K562 (cell line): ENCODE measurements at regions not wholly inside any gene's neighbourhood (a gene's known extent, or its start where the extent isn't known, plus 50 kb on each side); places are given as distances from the start of the nearest gene placed in this dataset.

Experiments used
- ATAC-seq: fragments of 200-7000 bp; cut with Tn5 transposase; 3 replicates; pipeline ENCODE4 v1.9.1; 2020; ENCODE audit warnings: moderate library complexity
- BruUV-seq: library from RNA; stranded (reverse); fragments of 400-500 nt; replicated peaks from 2 replicates; lab custom pipeline; 2021; lab: Mats Ljungman, UMichigan
- CTCF ChIA-PET: fragments of 300-600 bp; formaldehyde crosslinking; extraction: SDS; loops from one replicate; lab custom pipeline; 2021; ENCODE audit warnings: low intra/inter-chr PET ratio; lab: Yijun Ruan, JAX
- POLR2A ChIA-PET: fragments of 300-600, 350-650 bp; sonication (Branson Sonifier 250); formaldehyde crosslinking; extraction: SDS; loops from one replicate; lab custom pipeline; 2021; ENCODE audit warnings: antibody characterized with exemption, inconsistent platforms; lab: Yijun Ruan, JAX
- DNase-seq, 4 experiments: peaks; one replicate each; pipeline versions ENCODE4 v3.0.0 to v3.0.0-alpha.2; 2011 to 2018; ENCODE audit warnings: low spot score in 3 of 4, mixed read lengths in 3 of 4; ENCODE audit errors: extremely low read depth in 1 of 4
- FAIRE-seq: peaks from 2 replicates; lab custom pipeline; 2011; peaks lifted over from hg19 to GRCh38; lab: Jason Lieb, UNC
- H2AFZ ChIP-seq: 2 replicates; pipeline ENCODE4 v1.6.0; 2011; ENCODE audit warnings: low read depth, low read length, control low read depth, inconsistent platforms
- H3K27ac ChIP-seq: fragments of 200-600 bp; 3 replicates; pipeline ENCODE4 v1.8.0; 2011; ENCODE audit warnings: low read depth, mild to moderate bottlenecking, control low read depth, inconsistent platforms, low read length, moderate library complexity, mixed read lengths; ENCODE audit errors: extremely low read depth
- H3K27me3 ChIP-seq, 2 experiments: fragments of 300-600 bp in 1 of 2; 2 replicates in 1 of 2; 3 replicates in 1 of 2; pipeline versions ENCODE4 v1.6.0 to v1.8.0; 2011; ENCODE audit warnings: inconsistent platforms in 2 of 2, low read length in 2 of 2, mild to moderate bottlenecking in 1 of 2, mixed read lengths in 1 of 2, moderate library complexity in 1 of 2; ENCODE audit not compliant: control insufficient read depth in 2 of 2, insufficient read depth in 2 of 2
- H3K36me3 ChIP-seq: fragments of 300-600 bp; 3 replicates; pipeline ENCODE4 v1.8.0; 2011; ENCODE audit warnings: mild to moderate bottlenecking, low read length, inconsistent platforms; ENCODE audit not compliant: control insufficient read depth, insufficient read depth
- H3K4me1 ChIP-seq, 2 experiments: fragments of 200-600 bp in 1 of 2; replicated peaks in 1 of 2; 2 replicates in 1 of 2; 3 replicates in 1 of 2; pipeline versions ENCODE4 v1.5.1 to v1.8.0; 2011; ENCODE audit warnings: inconsistent platforms in 2 of 2, low read length in 2 of 2, mild to moderate bottlenecking in 1 of 2, mixed read lengths in 1 of 2, moderate library complexity in 1 of 2; ENCODE audit not compliant: control insufficient read depth in 2 of 2, insufficient read depth in 2 of 2
- H3K4me2 ChIP-seq: 2 replicates; pipeline ENCODE4 v1.6.1; 2011; ENCODE audit warnings: low read length, control low read depth, inconsistent platforms, mixed read lengths; ENCODE audit not compliant: insufficient read depth
- H3K4me3 ChIP-seq: fragments of 200-600 bp; sonication (generic), shearing (Covaris generic); 2 replicates; pipeline ENCODE4 v1.5.1; 2016; ENCODE audit warnings: control low read depth, inconsistent platforms
- H3K79me2 ChIP-seq: fragments of 200-600 bp; 3 replicates; pipeline ENCODE4 v1.8.0; 2011; ENCODE audit warnings: low read length, inconsistent platforms; ENCODE audit not compliant: control insufficient read depth, insufficient read depth
- H3K9ac ChIP-seq, 2 experiments: 2 replicates each; pipeline versions ENCODE4 v1.6.0 to v1.6.1; 2011; ENCODE audit warnings: low read depth in 2 of 2, low read length in 2 of 2, control low read depth in 1 of 2, inconsistent platforms in 1 of 2, mild to moderate bottlenecking in 1 of 2, mixed read lengths in 1 of 2; ENCODE audit not compliant: insufficient read depth in 1 of 2
- H3K9me1 ChIP-seq: one replicate; pipeline ENCODE4 v1.6.0; 2011; ENCODE audit warnings: inconsistent platforms, mild to moderate bottlenecking, low read length, moderate library complexity; ENCODE audit not compliant: control insufficient read depth, insufficient read depth
- H3K9me3 ChIP-seq: replicated peaks from 2 replicates; pipeline ENCODE4 v1.5.1; 2011; ENCODE audit warnings: low read depth, low read length, inconsistent platforms; ENCODE audit not compliant: control insufficient read depth, insufficient read depth
- H4K20me1 ChIP-seq: replicated peaks from 2 replicates; pipeline ENCODE4 v1.6.1; 2011; ENCODE audit warnings: low read length, inconsistent platforms, mixed read lengths; ENCODE audit not compliant: control insufficient read depth, insufficient read depth
- BRD4 ChIP-seq: fragments of 200-600 bp; sonication (generic); IDR thresholded peaks from 2 replicates; pipeline ENCODE4 v1.6.1; 2017; ENCODE audit warnings: inconsistent platforms
- CBX8 ChIP-seq: fragments of 200-600 bp; sonication (generic); IDR thresholded peaks from 2 replicates; pipeline ENCODE4 v1.6.1; 2012; ENCODE audit warnings: borderline replicate concordance, mixed run types, low read depth, mild to moderate bottlenecking, moderate library complexity, mixed read lengths, low read length, control low read depth, inconsistent platforms; ENCODE audit not compliant: poor library complexity, severe bottlenecking; ENCODE audit errors: extremely low read depth
- DACH1 ChIP-seq: fragments of 450-650 bp; IDR thresholded peaks from 2 replicates; pipeline ENCODE4 v1.6.1; 2018; ENCODE audit not compliant: partially characterized antibody
- KAT2B ChIP-seq: IDR thresholded peaks from one replicate; pipeline ENCODE4 v1.6.1; 2012; ENCODE audit warnings: low read depth, mild to moderate bottlenecking, control low read depth, inconsistent platforms, low read length, moderate library complexity
- POU5F1 ChIP-seq: fragments of 150-350 bp; IDR thresholded peaks from 2 replicates; pipeline ENCODE4 v1.6.1; 2014; ENCODE audit warnings: borderline replicate concordance, low read length, low read depth, mild to moderate bottlenecking; ENCODE audit not compliant: partially characterized antibody
- RFX1 ChIP-seq: fragments of 450-650 bp; IDR thresholded peaks from 2 replicates; pipeline ENCODE4 v1.6.1; 2016; ENCODE audit warnings: mild to moderate bottlenecking, moderate library complexity
- SLC30A9 ChIP-seq: fragments of 250-450 bp; sonication (Bioruptor Pico); IDR thresholded peaks from 2 replicates; pipeline ENCODE4 v1.8.0; 2022; ENCODE audit warnings: mild to moderate bottlenecking, moderate library complexity
- SMC3 ChIP-seq: conservative IDR thresholded peaks from 2 replicates; pipeline ENCODE4 v1.6.1; 2011; ENCODE audit warnings: low read depth, low read length, improper control_type of control experiment; ENCODE audit not compliant: insufficient read depth
- SP2 ChIP-seq: IDR thresholded peaks from 2 replicates; pipeline ENCODE4 v1.6.1; 2011; ENCODE audit warnings: mild to moderate bottlenecking, low read depth, low read length, moderate library complexity; ENCODE audit not compliant: poor library complexity, severe bottlenecking; ENCODE audit errors: extremely low read depth
- SREBF1 ChIP-seq: fragments of 150-350 bp; IDR thresholded peaks from 2 replicates; pipeline ENCODE4 v1.6.1; 2014; ENCODE audit warnings: antibody characterized with exemption, low read depth, low read length, borderline replicate concordance
- STAT6 ChIP-seq: sonication (generic); formaldehyde crosslinking; IDR thresholded peaks from 2 replicates; pipeline ENCODE4 v1.8.1; 2023; ENCODE audit warnings: mild to moderate bottlenecking, missing genetic modification reagents
- TARDBP ChIP-seq: fragments of 450-650 bp; IDR thresholded peaks from 2 replicates; pipeline ENCODE4 v1.6.1; 2016
- ZC3H4 ChIP-seq: sonication (generic); formaldehyde crosslinking; IDR thresholded peaks from 2 replicates; pipeline ENCODE4 v1.9.0; 2021; ENCODE audit warnings: missing genetic modification reagents, borderline replicate concordance
- ZNF124 ChIP-seq: sonication (generic); formaldehyde crosslinking; IDR thresholded peaks from 2 replicates; pipeline ENCODE4 v1.8.1; 2022; ENCODE audit warnings: missing genetic modification reagents
- ZNF174 ChIP-seq: fragments of 250-450 bp; sonication (Bioruptor Pico); IDR thresholded peaks from 2 replicates; pipeline ENCODE4 v1.4.0; 2020; ENCODE audit warnings: mild to moderate bottlenecking
- ZNF324 ChIP-seq: fragments of 250-450 bp; sonication (Bioruptor Pico); IDR thresholded peaks from 2 replicates; pipeline ENCODE4 v1.4.0; 2020; ENCODE audit warnings: mild to moderate bottlenecking
- ZNF584 ChIP-seq: fragments of 200-800 bp; sonication (Bioruptor generic); IDR thresholded peaks from 2 replicates; pipeline ENCODE4 v1.6.1; 2016; ENCODE audit warnings: low read depth, mild to moderate bottlenecking, missing genetic modification characterization, missing compliant biosample characterization
- ZSCAN32 ChIP-seq: fragments of 450-650 bp; formaldehyde crosslinking; IDR thresholded peaks from 2 replicates; pipeline ENCODE4 v1.4.0; 2020; ENCODE audit warnings: mild to moderate bottlenecking, moderate library complexity
- WGBS: fragments of 100-300 bp; shearing (Covaris generic); methylation state at CpG from one replicate; pipeline ENCODE4 v1.1.6; 2016; ENCODE audit warnings: low coverage, mixed read lengths; ENCODE audit not compliant: insufficient coverage; ENCODE audit errors: missing lambda C conversion rate; 5-methylcytosine and 5-hydroxymethylcytosine counted together
- in situ Hi-C: fragments of 300-500 bp; cut with MboI; formaldehyde crosslinking; loops from 4 replicates; pipeline ENCODE4 v1.15.0; 2018; ENCODE audit warnings: inconsistent platforms, mixed read lengths
- intact Hi-C: fragments of 100-400 bp; cut with micrococcal nuclease; formaldehyde crosslinking; loops from 2 replicates; pipeline ENCODE4 v1.14.2; 2022

- no peak for TF ChIP-seq CBX8
- no peak for TF ChIP-seq SLC30A9 (CRISPR knock-in tag)
- no peak for TF ChIP-seq RFX1
These were observed 224.7 kb upstream of the GRAMD2B start (continued) for GRCh38 chr5:126198531-126198930.

DNA sequence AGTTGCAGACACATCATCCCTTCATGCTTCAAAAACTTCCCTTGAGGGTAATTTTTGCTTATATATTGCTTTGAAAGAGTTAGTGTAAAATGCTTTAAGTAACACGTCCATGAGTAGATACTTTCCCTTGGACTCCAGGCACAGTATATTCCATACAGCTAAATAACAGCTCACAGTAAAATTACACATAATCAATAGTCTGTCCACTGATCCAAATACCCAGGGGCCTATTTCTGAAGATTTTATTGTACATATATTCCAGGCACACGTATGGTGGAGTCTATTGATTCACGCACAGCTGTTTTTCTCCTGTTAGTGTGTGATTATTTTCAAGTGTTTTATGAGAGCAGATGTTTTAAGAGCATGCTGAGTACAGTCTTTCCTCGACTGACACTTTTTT is 223.7 kb upstream of the GRAMD2B start:
- Histone ChIP-seq H3K79me2 (no peaks in the 10 kb centered on the region), H3K4me1 (no peaks in the 10 kb centered on the region), H3K9me1 (no peaks in the 10 kb centered on the region), H3K4me3 (no peak overlapping the region), H3K9me3 (no peaks in the 10 kb centered on the region), H4K20me1 (no peaks in the 10 kb centered on the region), H3K27me3 (no peaks in the 10 kb centered on the region), H3K27ac (no peak overlapping the region), H3K36me3 (no peaks in the 10 kb centered on the region), H3K4me2 (no peak overlapping the region), H2AFZ (no peak overlapping the region), H3K9ac (no peak overlapping the region)
- TF ChIP-seq BRD4 (no peak), ZC3H4 (no peak), ZSCAN32 (no peak), ZNF124 (CRISPR knock-in tag) (no peak), ZNF174 (CRISPR knock-in tag) (no peak), ZNF324 (CRISPR knock-in tag) (no peak), KAT2B (no peak), SP2 (no peak), SMC3 (no peak), SREBF1 (no peak), ZNF584 (no peak), CBX8 (no peak), DACH1 (no peak), TARDBP (no peak), POU5F1 (no peak), STAT6 (no peak)
- no peak for ATAC-seq
- ChIA-PET POLR2A (no interaction called here), CTCF (no interaction called here)
- FAIRE-seq = no peak
- WGBS = 1% methylated on average over 4 of the region's 4 CpGs
- in situ Hi-C loops = no loop called here
- no peak for DNase-seq
- intact Hi-C loops = no loop called here
- no TSS peak for BruUV-seq
